Spleen (tissue), 7 donors: ENCODE measurements at regions not wholly inside any gene's neighbourhood (a gene's known extent, or its start where the extent isn't known, plus 50 kb on each side); places are given as distances from the start of the nearest gene placed in this dataset.

ENCODE experiments used
- CTCF ChIP-seq, 11 experiments: fragments of 200-600 bp in 7 of 11; fragments of 450-650 bp in 4 of 11; sonication (generic) in 4 of 11; IDR thresholded peaks in 8 of 11; conservative IDR thresholded peaks in 3 of 11; 1 replicate in 7 of 11; 2 replicates in 4 of 11; pipeline versions ENCODE4 v1.4.0 to v1.8.0; 2016 to 2021; ENCODE audit warnings: antibody characterized with exemption in 11 of 11, inconsistent platforms in 4 of 11, mild to moderate bottlenecking in 1 of 11
- POLR2A ChIP-seq, 3 donors: fragments of 450-650 bp; IDR thresholded peaks; one replicate each; pipeline ENCODE4 v1.5.1; 2017; ENCODE audit warnings: antibody characterized with exemption in 3 of 3, mild to moderate bottlenecking in 1 of 3
- POLR2AphosphoS5 ChIP-seq, 3 donors: sonication (generic); formaldehyde crosslinking; IDR thresholded peaks; one replicate each; pipeline ENCODE4 v1.5.1; 2017; ENCODE audit warnings: antibody characterized with exemption in 3 of 3
- donor health status: DM: no; HTN: no; CAD: no; lungs with moderate emphysema.
- donor health status: DM: no; HTN: no; CAD: no.
- donor health status: DM: no; HTN: no; CAD: no.

GRCh38 chr3:168823466-168823865 lies 727.7 kb upstream of the GOLIM4 start:
- no peak for TF ChIP-seq CTCF (IDR thresholded peaks at IDR 0.05 in 8 of 11, conservative IDR thresholded peaks at IDR 0.05 in 3 of 11)
- TF ChIP-seq POLR2A (IDR thresholded peaks at IDR 0.05): no peak
- no peak for TF ChIP-seq POLR2AphosphoS5 (IDR thresholded peaks at IDR 0.05)
